Esophagus squamous epithelium (tissue), 4 donors: ENCODE measurements at regions not wholly inside any gene's neighbourhood (a gene's known extent, or its start where the extent isn't known, plus 50 kb on each side); places are given as distances from the start of the nearest gene placed in this dataset.

Experiments
- CTCF ChIP-seq, 6 experiments: fragments of 450-650 bp in 4 of 6; fragments of 200-600 bp in 2 of 6; sonication (generic) in 2 of 6; IDR thresholded peaks; one replicate each; pipeline ENCODE4 v1.5.1; 2016 to 2019; ENCODE audit warnings: antibody characterized with exemption in 6 of 6, mild to moderate bottlenecking in 4 of 6, moderate library complexity in 4 of 6
- POLR2A ChIP-seq, 4 donors: fragments of 450-650 bp; IDR thresholded peaks; one replicate each; pipeline ENCODE4 v1.6.1; 2017; ENCODE audit warnings: antibody characterized with exemption in 4 of 4, mild to moderate bottlenecking in 4 of 4, moderate library complexity in 3 of 4

GRCh38 chr2:225793736-225794550, 394.4 kb downstream of the NYAP2 start:
- TF ChIP-seq CTCF (IDR thresholded peaks at IDR 0.05) (no peak), POLR2A (IDR thresholded peaks at IDR 0.05) (no peak)
